K562 (cell line): ENCODE measurements at regions not wholly inside any gene's neighbourhood (a gene's known extent, or its start where the extent isn't known, plus 50 kb on each side); places are given as distances from the start of the nearest gene placed in this dataset.

Experiments
- ATAC-seq: fragments of 200-7000 bp; cut with Tn5 transposase; 3 replicates; pipeline ENCODE4 v1.9.1; 2020; ENCODE audit warnings: moderate library complexity
- BruUV-seq: library from RNA; stranded (reverse); fragments of 400-500 nt; replicated peaks from 2 replicates; lab custom pipeline; 2021; lab: Mats Ljungman, UMichigan
- CTCF ChIA-PET: fragments of 300-600 bp; formaldehyde crosslinking; extraction: SDS; loops from one replicate; lab custom pipeline; 2021; ENCODE audit warnings: low intra/inter-chr PET ratio; lab: Yijun Ruan, JAX
- POLR2A ChIA-PET: fragments of 300-600, 350-650 bp; sonication (Branson Sonifier 250); formaldehyde crosslinking; extraction: SDS; loops from one replicate; lab custom pipeline; 2021; ENCODE audit warnings: antibody characterized with exemption, inconsistent platforms; lab: Yijun Ruan, JAX
- DNase-seq, 4 experiments: peaks; one replicate each; pipeline versions ENCODE4 v3.0.0 to v3.0.0-alpha.2; 2011 to 2018; ENCODE audit warnings: low spot score in 3 of 4, mixed read lengths in 3 of 4; ENCODE audit errors: extremely low read depth in 1 of 4
- FAIRE-seq: peaks from 2 replicates; lab custom pipeline; 2011; peaks lifted over from hg19 to GRCh38; lab: Jason Lieb, UNC
- H2AFZ ChIP-seq: 2 replicates; pipeline ENCODE4 v1.6.0; 2011; ENCODE audit warnings: low read depth, low read length, control low read depth, inconsistent platforms
- H3K27ac ChIP-seq: fragments of 200-600 bp; 3 replicates; pipeline ENCODE4 v1.8.0; 2011; ENCODE audit warnings: low read depth, mild to moderate bottlenecking, control low read depth, inconsistent platforms, low read length, moderate library complexity, mixed read lengths; ENCODE audit errors: extremely low read depth
- H3K27me3 ChIP-seq, 2 experiments: fragments of 300-600 bp in 1 of 2; 2 replicates in 1 of 2; 3 replicates in 1 of 2; pipeline versions ENCODE4 v1.6.0 to v1.8.0; 2011; ENCODE audit warnings: inconsistent platforms in 2 of 2, low read length in 2 of 2, mild to moderate bottlenecking in 1 of 2, mixed read lengths in 1 of 2, moderate library complexity in 1 of 2; ENCODE audit not compliant: control insufficient read depth in 2 of 2, insufficient read depth in 2 of 2
- H3K36me3 ChIP-seq: fragments of 300-600 bp; 3 replicates; pipeline ENCODE4 v1.8.0; 2011; ENCODE audit warnings: mild to moderate bottlenecking, low read length, inconsistent platforms; ENCODE audit not compliant: control insufficient read depth, insufficient read depth
- H3K4me1 ChIP-seq, 2 experiments: fragments of 200-600 bp in 1 of 2; replicated peaks in 1 of 2; 2 replicates in 1 of 2; 3 replicates in 1 of 2; pipeline versions ENCODE4 v1.5.1 to v1.8.0; 2011; ENCODE audit warnings: inconsistent platforms in 2 of 2, low read length in 2 of 2, mild to moderate bottlenecking in 1 of 2, mixed read lengths in 1 of 2, moderate library complexity in 1 of 2; ENCODE audit not compliant: control insufficient read depth in 2 of 2, insufficient read depth in 2 of 2
- H3K4me2 ChIP-seq: 2 replicates; pipeline ENCODE4 v1.6.1; 2011; ENCODE audit warnings: low read length, control low read depth, inconsistent platforms, mixed read lengths; ENCODE audit not compliant: insufficient read depth
- H3K4me3 ChIP-seq: fragments of 200-600 bp; sonication (generic), shearing (Covaris generic); 2 replicates; pipeline ENCODE4 v1.5.1; 2016; ENCODE audit warnings: control low read depth, inconsistent platforms
- H3K79me2 ChIP-seq: fragments of 200-600 bp; 3 replicates; pipeline ENCODE4 v1.8.0; 2011; ENCODE audit warnings: low read length, inconsistent platforms; ENCODE audit not compliant: control insufficient read depth, insufficient read depth
- H3K9ac ChIP-seq, 2 experiments: 2 replicates each; pipeline versions ENCODE4 v1.6.0 to v1.6.1; 2011; ENCODE audit warnings: low read depth in 2 of 2, low read length in 2 of 2, control low read depth in 1 of 2, inconsistent platforms in 1 of 2, mild to moderate bottlenecking in 1 of 2, mixed read lengths in 1 of 2; ENCODE audit not compliant: insufficient read depth in 1 of 2
- H3K9me1 ChIP-seq: one replicate; pipeline ENCODE4 v1.6.0; 2011; ENCODE audit warnings: inconsistent platforms, mild to moderate bottlenecking, low read length, moderate library complexity; ENCODE audit not compliant: control insufficient read depth, insufficient read depth
- H3K9me3 ChIP-seq: replicated peaks from 2 replicates; pipeline ENCODE4 v1.5.1; 2011; ENCODE audit warnings: low read depth, low read length, inconsistent platforms; ENCODE audit not compliant: control insufficient read depth, insufficient read depth
- H4K20me1 ChIP-seq: replicated peaks from 2 replicates; pipeline ENCODE4 v1.6.1; 2011; ENCODE audit warnings: low read length, inconsistent platforms, mixed read lengths; ENCODE audit not compliant: control insufficient read depth, insufficient read depth
- BACH1 ChIP-seq: fragments of 200-800 bp; sonication (Bioruptor generic); IDR thresholded peaks from 2 replicates; pipeline ENCODE4 v1.6.1; 2016; ENCODE audit warnings: missing genetic modification characterization, missing compliant biosample characterization
- ETV1 ChIP-seq: fragments of 450-650 bp; conservative IDR thresholded peaks from 2 replicates; pipeline ENCODE4 v1.6.1; 2016; ENCODE audit warnings: missing genetic modification characterization, control low read depth, low read depth, missing compliant biosample characterization
- FOXK1 ChIP-seq: sonication (generic); formaldehyde crosslinking; IDR thresholded peaks from 2 replicates; pipeline ENCODE4 v1.8.0; 2022; ENCODE audit warnings: missing genetic modification reagents, mild to moderate bottlenecking, borderline replicate concordance
- SMAD2 ChIP-seq: fragments of 150-350 bp; IDR thresholded peaks from 2 replicates; pipeline ENCODE4 v1.6.1; 2014; ENCODE audit warnings: low read depth, mild to moderate bottlenecking, low read length
- TBL1XR1 ChIP-seq, 2 experiments: IDR thresholded peaks; 2 replicates each; pipeline ENCODE4 v1.6.1; 2012; ENCODE audit warnings: improper control_type of control experiment in 2 of 2, low read length in 2 of 2, mild to moderate bottlenecking in 1 of 2
- THRAP3 ChIP-seq: fragments of 450-650 bp; IDR thresholded peaks from 2 replicates; pipeline ENCODE4 v1.6.1; 2016; ENCODE audit warnings: mild to moderate bottlenecking, inconsistent platforms, borderline replicate concordance
- TOE1 ChIP-seq, 2 experiments: fragments of 450-650 bp in 1 of 2; sonication (generic) in 1 of 2; formaldehyde crosslinking in 1 of 2; IDR thresholded peaks; 2 replicates each; pipeline versions ENCODE4 v1.7.1 to v1.8.0; 2016 to 2022; ENCODE audit warnings: borderline replicate concordance in 2 of 2, mild to moderate bottlenecking in 2 of 2, antibody characterized with exemption in 1 of 2, inconsistent platforms in 1 of 2, low read depth in 1 of 2, missing genetic modification reagents in 1 of 2, moderate library complexity in 1 of 2
- VEZF1 ChIP-seq: fragments of 200-800 bp; sonication (Bioruptor generic); IDR thresholded peaks from 2 replicates; pipeline ENCODE4 v1.6.1; 2017; ENCODE audit warnings: missing genetic modification characterization, missing compliant biosample characterization
- ZKSCAN8 ChIP-seq: fragments of 200-800 bp; sonication (Bioruptor generic); IDR thresholded peaks from 2 replicates; pipeline ENCODE4 v1.6.1; 2016; ENCODE audit warnings: missing genetic modification characterization, missing compliant biosample characterization
- WGBS: fragments of 100-300 bp; shearing (Covaris generic); methylation state at CpG from one replicate; pipeline ENCODE4 v1.1.6; 2016; ENCODE audit warnings: low coverage, mixed read lengths; ENCODE audit not compliant: insufficient coverage; ENCODE audit errors: missing lambda C conversion rate; 5-methylcytosine and 5-hydroxymethylcytosine counted together
- in situ Hi-C: fragments of 300-500 bp; cut with MboI; formaldehyde crosslinking; loops from 4 replicates; pipeline ENCODE4 v1.15.0; 2018; ENCODE audit warnings: inconsistent platforms, mixed read lengths
- intact Hi-C: fragments of 100-400 bp; cut with micrococcal nuclease; formaldehyde crosslinking; loops from 2 replicates; pipeline ENCODE4 v1.14.2; 2022

GRCh38 chr5:173486355-173487225, 129.9 kb downstream of the BOD1 start:
- no peak for DNase-seq
- H3K9me3 ChIP-seq: no peaks in the 10 kb centered on the region
- CTCF ChIA-PET: no interaction called here
- no peak overlapping the region for H3K9ac ChIP-seq
- no peaks in the 10 kb centered on the region for H3K4me1 ChIP-seq
- TF ChIP-seq ZKSCAN8 (CRISPR knock-in tag) (no peak), ETV1 (no peak), THRAP3 (no peak), SMAD2 (no peak), VEZF1 (CRISPR knock-in tag) (no peak), BACH1 (tag) (no peak), TBL1XR1 (IDR thresholded peaks at IDR 0.05; ENCODE audit: low read length in 2 of 2) (no peak), TOE1 (IDR thresholded peaks at IDR 0.05; ENCODE audit: borderline replicate concordance) (no peak), TOE1 (CRISPR knock-in tag; IDR thresholded peaks at IDR 0.05; ENCODE audit: borderline replicate concordance, low read depth) (no peak), FOXK1 (CRISPR knock-in tag) (no peak)
- no peak overlapping the region for H3K27ac ChIP-seq
- intact Hi-C loops (no loop called here), in situ Hi-C loops (no loop called here)
- BruUV-seq: no TSS peak
- peaks cover 10 to 39% of the 10 kb centered on the region in 2 experiments; a peak in 4 of 5 replicates for H3K27me3 ChIP-seq
- 1% methylated on average over 6 of the region's 6 CpGs for WGBS
- no peak for ATAC-seq
- H4K20me1 ChIP-seq: no peaks in the 10 kb centered on the region
- no peak for FAIRE-seq
- no peak overlapping the region for H3K4me3 ChIP-seq
- H3K4me2 ChIP-seq: no peak overlapping the region
- no peak overlapping the region for H2AFZ ChIP-seq
- POLR2A ChIA-PET: no interaction called here
- H3K9me1 ChIP-seq: no peaks in the 10 kb centered on the region
- H3K79me2 ChIP-seq: no peaks in the 10 kb centered on the region
- H3K36me3 ChIP-seq: no peaks in the 10 kb centered on the region
